ENCODE measurements at regions not wholly inside any gene's neighbourhood (a gene's known extent, or its start where the extent isn't known, plus 50 kb on each side); places are given as distances from the start of the nearest gene placed in this dataset.

GRCh38 chr4:58679886-58680285 is 1569.7 kb upstream of the IGFBP7 start:
- DNase-seq: no peak

DNA sequence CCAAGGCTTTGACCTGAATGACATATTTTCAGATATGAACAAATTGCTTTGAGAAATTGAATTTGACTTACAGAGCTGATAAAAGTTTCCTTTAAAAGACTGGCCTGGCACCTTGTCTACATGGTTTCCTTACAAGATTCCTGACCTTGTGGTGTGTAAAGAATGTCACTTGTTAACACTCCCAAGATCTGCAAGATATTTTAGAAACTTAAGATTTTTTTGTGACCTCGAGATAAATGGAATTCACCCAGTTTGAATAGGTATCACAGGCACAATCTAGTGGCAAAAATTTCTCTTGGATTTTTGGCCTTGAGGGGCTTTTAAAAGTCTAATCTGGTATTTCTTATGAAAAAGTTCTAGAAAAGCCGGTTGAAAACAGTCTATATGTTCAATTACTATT is 1568.9 kb upstream of the IGFBP7 start:
- DNase-seq: no peak

GRCh38 chr4:58669783-58670182 is 1559.6 kb upstream of the IGFBP7 start:
- no peak for DNase-seq

GRCh38 chr4:58665649-58666048 is 1555.5 kb upstream of the IGFBP7 start:
- no peak for DNase-seq

DNA sequence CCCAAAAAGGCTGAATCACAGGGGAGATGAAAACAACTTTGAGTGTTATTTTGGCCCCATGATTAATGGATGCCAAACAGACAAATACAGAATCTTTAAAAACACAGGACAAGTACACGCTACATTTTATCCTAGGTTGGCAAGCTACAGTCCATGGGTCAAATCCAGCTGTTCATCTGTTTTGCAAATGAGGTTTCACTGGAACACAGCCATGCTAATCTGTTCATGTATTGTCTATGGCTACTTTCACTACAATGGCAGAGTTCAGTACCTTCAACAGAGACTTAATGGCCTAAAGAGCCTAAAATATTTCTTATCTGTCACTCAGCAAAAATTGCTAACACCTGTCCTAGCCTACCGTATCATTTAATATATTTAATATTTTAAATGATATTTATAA is 1548.5 kb upstream of the IGFBP7 start:
- no peak for DNase-seq

DNA sequence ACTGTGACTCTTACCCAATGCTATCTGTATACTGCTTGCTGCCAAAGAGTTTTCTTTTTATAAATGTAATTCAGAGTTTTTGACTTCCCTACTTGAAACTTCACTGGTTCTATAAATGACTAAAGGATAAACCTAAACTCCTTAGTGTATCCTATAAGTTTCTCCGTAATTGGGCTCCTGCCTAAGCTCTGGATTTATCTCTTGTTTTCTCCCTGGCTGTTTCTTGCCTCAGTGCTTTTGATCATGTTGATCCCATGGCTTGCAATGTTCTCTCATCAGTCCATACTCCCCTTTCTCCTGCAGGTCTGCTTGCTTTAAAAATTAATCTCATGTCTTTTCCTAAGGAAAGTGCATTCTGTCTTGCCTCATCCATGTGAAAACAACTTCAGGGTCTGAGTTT is 1543.1 kb upstream of the IGFBP7 start:
- no peak for DNase-seq

GRCh38 chr4:58649226-58649625 is 1539.0 kb upstream of the IGFBP7 start:
- DNase-seq: no peak

DNA sequence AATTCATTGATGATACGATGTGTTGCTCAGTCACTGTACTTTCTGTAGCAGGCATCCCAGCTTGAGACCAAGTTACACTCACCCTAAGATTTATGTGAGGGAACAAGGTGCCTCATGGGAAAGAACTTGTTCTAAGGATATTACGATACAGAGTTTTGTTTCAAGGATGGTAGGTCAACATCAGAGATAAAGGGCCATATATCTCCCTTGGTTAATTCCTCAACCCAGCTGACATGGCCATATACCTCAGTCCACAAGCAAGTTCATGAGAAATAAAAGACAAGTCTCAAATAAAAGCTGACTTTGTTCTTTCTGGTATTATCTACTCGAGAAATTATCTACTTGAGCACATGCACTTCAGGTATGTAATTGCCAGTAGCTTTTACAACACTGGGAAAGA is 1535.9 kb upstream of the IGFBP7 start:
- no peak for DNase-seq

GRCh38 chr4:58644549-58644948 is 1534.4 kb upstream of the IGFBP7 start:
- no peak for DNase-seq

GRCh38 chr4:58636381-58636780 is 1526.2 kb upstream of the IGFBP7 start:
- DNase-seq: no peak

DNA sequence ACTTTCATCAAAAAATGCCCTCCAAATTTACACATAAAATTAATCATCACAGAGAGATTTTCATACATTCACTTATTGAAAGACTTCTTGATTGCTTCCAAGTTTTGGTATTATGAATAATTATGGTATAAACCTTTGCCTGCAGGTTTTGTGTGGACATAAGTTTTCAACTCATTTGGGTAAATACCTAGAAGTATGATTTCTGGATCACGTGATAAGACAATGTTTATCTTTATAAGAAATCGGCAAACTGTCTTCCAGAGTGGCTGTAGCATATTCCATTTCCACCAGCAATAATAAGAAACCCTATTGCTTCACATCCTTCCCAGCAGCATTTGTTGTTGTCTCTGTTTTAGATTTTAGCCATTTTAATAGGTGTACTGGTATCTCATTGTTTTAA is 1507.0 kb upstream of the IGFBP7 start:
- no peak for DNase-seq

DNA sequence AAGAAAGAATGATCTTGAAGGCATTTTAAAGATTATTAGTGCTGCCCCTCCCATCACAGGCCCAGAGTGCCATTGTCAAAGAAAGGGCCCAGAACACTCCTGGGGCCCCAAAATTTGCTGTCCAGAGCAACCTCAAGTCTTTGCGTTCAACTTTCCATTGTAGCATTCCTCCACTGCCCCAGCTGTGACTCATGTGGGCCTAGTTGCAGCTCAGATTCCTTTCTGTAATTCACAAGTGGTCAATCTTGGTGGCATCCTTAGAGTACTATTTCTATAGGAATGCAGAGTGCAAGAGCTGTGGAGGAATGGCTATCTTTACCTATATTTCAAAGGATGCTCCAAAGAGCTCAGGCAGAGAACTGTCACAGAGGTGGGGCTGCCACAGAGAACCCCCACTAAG is 1500.8 kb upstream of the IGFBP7 start:
- no peak for DNase-seq

DNA sequence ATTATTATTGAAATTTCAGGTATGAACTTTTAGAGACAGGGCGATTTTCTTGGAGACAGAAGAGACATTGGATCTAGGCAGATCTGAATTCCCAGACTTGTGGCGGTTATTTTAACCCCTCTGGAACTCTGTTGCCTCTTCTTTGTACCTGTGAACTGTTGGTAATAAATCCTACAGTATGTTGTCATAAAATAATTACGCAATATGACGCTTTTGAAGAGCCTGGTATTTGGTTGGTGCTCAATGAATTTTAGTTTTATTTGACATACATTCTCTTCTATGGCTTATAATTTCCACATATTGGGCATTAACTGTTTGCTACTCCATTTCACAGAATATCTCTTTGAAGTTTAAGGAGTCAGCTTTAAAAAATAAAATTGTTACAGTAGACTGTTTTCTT is 1496.1 kb upstream of the IGFBP7 start:
- no peak for DNase-seq

DNA sequence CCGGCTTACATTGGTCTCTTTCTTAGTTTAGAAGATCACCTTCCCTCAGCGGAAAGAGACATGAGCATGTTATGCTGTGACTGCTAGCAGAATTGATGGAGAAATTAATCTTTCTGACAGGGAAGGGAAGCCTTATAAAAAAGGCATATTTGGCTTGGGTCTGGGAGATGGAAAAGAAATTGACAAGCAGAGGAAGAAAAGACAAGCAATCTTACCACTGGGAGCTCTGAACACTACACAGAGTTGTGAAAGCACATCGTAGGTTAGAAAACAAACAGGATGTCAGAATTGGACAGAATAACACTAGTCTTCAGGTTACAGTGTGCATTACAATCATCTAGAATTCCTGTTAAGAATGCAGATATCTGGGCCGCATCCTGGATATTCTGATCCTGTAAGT is 1493.8 kb upstream of the IGFBP7 start:
- DNase-seq: no peak

DNA sequence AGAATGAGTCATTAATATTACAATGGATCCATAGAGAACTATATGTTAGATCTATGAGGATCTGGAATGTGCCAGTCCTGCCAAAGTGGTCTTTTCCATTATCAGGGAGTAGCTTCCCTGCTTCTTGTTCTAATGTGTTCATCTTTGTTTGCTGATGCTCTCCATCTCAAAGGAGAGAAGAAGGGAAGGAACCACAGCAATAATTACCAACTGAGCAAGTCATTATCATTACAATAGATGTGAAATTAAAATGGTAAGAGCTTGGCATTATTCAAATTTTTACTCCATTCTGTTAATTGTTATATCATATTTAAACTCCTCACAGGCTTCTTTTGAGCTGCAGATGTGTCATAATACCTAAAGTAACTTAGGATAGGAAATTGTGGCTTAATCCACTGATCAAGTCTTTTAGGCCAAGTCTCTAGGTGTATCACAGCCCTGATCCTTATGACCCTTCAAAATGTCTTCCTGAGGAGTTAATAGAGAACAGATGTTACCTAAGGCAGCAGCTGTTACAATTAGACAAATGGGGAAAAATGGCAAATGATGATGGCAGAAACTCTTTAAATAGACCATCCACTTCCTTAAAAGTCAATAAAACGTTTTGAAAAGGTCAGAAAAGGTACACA is 1492.7 kb upstream of the IGFBP7 start:
- no peak for DNase-seq

DNA sequence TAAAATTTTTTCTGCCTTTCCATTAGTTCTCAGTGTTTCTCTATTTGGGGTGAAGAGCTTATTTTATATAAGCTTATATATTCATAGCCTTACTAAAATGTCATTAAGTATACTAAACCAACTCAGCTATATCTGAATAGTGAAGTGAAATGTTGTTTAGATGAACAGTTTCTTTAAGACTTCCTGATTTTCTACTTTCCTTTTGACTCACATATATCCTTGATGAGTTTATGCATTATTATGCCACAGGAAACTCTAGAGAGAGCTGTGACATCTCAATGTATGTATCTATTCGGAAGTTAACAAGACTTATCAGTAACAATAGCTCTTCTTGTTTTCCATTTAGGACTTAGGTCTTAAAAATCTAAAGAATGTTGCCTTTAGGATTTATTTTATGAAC is 1491.8 kb upstream of the IGFBP7 start:
- DNase-seq: no peak

DNA sequence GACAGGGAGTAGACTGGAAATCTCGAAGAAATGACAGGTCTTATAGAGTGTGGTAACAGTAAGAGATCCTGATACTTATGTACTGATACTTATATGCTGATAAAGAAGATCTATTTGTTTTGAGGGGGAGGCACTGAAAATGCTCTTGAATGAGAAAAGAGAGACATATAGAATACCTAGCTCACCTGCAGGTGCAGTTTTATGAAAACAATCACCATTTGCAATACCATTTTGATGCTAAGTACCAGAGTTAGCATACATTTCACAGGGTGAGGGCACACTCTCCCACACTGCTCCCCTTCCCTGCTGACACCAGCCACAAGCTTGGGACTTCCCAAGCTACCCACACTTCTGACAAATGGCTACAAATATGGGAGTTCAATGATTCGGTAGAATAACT is 1490.1 kb upstream of the IGFBP7 start:
- DNase-seq: no peak

DNA sequence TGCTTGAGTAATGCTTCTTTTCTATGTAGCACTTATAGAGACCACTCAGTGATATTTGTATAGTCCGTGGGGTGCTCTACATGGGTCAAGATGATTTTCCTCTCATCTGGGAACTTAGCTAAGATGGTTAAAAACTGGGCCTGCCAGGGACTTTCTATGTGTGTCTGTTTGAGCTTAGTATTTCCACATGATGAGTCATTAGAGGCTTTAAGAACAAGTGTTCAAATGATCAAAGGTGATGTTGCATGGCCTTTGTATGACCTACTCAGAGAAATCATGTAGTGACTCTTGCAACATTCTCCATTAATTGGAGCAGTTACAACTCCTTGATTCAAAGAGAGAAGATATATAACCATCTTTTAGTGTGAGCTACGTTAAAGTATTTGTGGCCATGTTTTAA is 1480.5 kb upstream of the IGFBP7 start:
- DNase-seq: no peak

DNA sequence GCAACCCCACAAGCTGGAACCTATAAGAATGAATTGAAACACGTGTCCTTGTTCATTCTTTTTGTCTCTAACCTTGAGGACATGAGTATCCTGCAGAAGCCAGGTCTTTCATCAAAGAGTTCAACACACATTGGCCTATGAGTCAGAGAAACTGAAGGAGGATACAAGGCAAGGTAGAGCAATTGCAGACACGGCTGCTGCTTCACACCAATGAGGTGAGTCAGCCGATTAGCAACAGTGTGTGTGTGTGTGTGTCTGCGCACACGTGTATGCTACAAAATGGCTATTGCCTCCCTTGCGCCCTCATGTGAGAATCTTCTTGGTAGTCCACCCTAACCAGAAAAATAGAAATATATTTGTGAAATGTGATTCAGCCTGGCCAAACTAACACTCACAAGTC is 1477.7 kb upstream of the IGFBP7 start:
- DNase-seq: no peak

DNA sequence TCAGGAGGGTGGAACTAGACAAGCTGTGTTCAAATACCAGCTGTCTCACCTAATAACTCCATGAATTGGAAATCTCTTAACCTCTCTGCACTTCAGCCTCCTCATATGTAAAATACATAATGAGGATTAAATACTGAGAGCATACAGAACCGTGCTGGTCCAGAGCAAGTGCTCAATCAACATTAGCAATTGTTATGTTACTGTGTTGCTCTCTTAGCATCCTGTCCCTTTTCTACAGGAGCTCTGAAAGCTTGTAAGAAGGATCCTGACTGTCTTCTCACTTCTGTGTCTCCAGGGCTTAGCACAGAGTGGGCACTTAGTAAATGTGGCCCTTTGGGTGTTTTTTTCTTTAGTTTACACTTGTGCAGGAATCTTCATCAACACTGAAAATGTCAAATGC is 1456.1 kb upstream of the IGFBP7 start:
- no peak for DNase-seq

- no peak for DNase-seq
These were observed 1454.7 kb upstream of the IGFBP7 start for GRCh38 chr4:58564695-58565475.

DNA sequence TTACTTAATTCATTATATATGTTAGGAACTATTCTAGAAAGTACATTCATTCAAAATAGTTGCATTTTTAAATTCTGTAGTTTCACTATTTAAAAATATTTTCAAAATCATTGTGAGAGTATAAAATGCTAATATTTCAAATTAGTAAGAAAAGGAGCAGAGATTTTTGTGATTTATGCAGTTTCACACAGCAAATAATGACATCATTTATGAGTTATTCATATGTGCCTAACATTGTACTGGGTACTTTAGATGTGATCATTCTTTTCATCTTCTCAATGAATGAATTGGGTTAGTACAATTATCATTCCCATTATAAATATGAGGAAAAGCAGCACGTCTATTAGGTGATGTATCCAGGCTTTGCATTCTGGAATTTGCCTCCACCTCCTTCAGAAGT is 1451.0 kb upstream of the IGFBP7 start:
- DNase-seq: no peak

DNA sequence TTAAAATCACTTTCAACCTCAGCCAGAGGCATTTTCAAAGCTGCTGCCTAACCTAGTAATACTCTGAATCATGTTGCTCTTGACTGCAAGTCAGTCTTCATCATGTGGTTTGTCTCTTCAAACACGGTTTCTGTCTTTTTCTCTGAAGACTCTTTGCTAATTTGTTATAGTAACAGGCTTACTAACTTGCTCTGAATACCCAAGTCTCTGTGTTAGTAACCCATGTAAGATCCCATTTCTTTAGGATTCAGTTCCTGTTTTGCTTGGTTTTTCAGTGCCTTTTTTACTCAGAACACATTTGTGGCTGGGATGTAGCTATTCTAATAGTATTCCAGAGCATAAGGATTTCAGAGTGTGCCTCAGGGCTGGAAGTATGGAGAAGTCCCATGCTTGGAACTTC is 1450.6 kb upstream of the IGFBP7 start:
- no peak for DNase-seq

DNA sequence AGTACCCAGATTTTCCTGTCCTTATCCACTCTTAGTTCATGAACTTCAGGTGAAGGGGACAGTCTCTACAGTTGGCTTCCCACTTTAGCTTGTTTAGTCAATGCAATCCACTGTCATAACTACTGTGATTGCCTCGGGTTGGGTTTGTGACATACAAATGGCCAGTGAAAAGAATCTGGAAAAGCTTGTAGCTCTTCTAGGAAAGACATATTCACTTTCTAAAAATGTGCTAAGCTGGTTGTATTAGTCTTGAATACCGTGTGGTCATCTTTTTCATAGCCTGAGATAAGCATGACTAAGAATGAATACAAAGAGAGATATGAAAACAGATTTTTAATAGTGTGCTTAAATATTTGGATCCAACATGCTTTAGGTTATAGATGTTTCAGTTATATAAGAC is 1443.5 kb upstream of the IGFBP7 start:
- no peak for DNase-seq

DNA sequence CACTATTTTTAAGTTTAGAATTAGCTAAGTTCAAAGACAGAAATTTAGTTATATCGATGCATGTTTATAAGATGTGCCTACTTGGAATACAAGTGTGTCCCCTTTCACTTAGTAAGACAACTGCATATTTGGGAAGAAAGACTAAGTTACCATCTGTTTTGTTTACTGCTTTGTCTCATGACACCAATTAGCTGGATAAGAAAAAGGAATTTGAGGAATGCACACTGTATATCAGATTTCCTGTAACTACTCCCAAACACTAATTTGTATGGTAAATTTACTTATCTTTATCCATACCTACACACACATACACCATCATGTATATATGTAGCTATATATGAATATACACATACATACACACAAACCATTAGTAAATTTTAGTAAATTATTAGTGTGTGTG is 1442.8 kb upstream of the IGFBP7 start:
- no peak for DNase-seq
